Stimulated activated naive CD8-positive, alpha-beta T cell treated with anti-CD3 and anti-CD28 coated beads, Interleukin-15, Interleukin-2, amounts not matched to agents 100 ng/mL and 50 ng/mL, for 24 hours (primary cell): ENCODE measurements at regions not wholly inside any gene's neighbourhood (a gene's known extent, or its start where the extent isn't known, plus 50 kb on each side); places are given as distances from the start of the nearest gene placed in this dataset.

Source experiments
- H3K27ac Mint-ChIP-seq: one replicate; pipeline ENCODE4 v1.8.0; 2021; ENCODE audit warnings: mild to moderate bottlenecking, mixed read lengths
- H3K27me3 Mint-ChIP-seq: one replicate; pipeline ENCODE4 v1.8.0; 2021; ENCODE audit warnings: mixed read lengths
- H3K36me3 Mint-ChIP-seq: one replicate; pipeline ENCODE4 v1.8.0; 2021; ENCODE audit warnings: low read depth, mixed read lengths
- H3K4me1 Mint-ChIP-seq: one replicate; pipeline ENCODE4 v1.8.0; 2021; ENCODE audit warnings: low read depth, mixed read lengths
- H3K4me3 Mint-ChIP-seq: one replicate; pipeline ENCODE4 v1.8.0; 2021; ENCODE audit warnings: mild to moderate bottlenecking, mixed read lengths
- H3K9me3 Mint-ChIP-seq: one replicate; pipeline ENCODE4 v1.8.0; 2021; ENCODE audit warnings: mixed read lengths

GRCh38 chr19:30896554-30896953, 452.7 kb downstream of the TSHZ3 start:
- no peaks in the 10 kb centered on the region for H3K4me1 Mint-ChIP-seq
- no peaks in the 10 kb centered on the region for H3K36me3 Mint-ChIP-seq
- H3K9me3 Mint-ChIP-seq: no peaks in the 10 kb centered on the region
- no peak overlapping the region for H3K4me3 Mint-ChIP-seq
- H3K27ac Mint-ChIP-seq: no peak overlapping the region
- H3K27me3 Mint-ChIP-seq: no peaks in the 10 kb centered on the region

GRCh38 chr19:30895946-30896345, 453.3 kb downstream of the TSHZ3 start:
- H3K27me3 Mint-ChIP-seq: no peaks in the 10 kb centered on the region
- H3K9me3 Mint-ChIP-seq: no peaks in the 10 kb centered on the region
- H3K36me3 Mint-ChIP-seq: no peaks in the 10 kb centered on the region
- no peak overlapping the region for H3K4me3 Mint-ChIP-seq
- H3K27ac Mint-ChIP-seq: no peak overlapping the region
- H3K4me1 Mint-ChIP-seq: no peaks in the 10 kb centered on the region

DNA sequence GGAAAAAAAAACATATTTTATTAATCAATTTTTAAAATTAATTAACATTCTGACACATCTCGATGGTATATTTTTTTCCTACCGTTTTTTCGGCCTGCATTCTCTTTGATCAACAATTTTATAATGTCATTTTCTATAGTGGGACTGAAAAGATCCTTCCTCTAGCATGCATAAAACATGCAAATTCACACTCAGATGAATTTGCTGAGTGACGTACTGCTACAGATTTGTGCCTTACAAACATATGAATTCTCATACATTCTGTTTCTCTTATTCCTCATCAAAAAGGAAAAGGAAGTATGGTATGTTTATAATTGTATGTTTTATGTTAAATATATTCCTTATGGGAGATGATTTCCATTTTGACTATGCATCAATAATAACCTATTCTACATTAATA, 458.2 kb downstream of the TSHZ3 start:
- H3K4me3 Mint-ChIP-seq: no peak overlapping the region
- H3K27ac Mint-ChIP-seq: no peak overlapping the region
- no peaks in the 10 kb centered on the region for H3K9me3 Mint-ChIP-seq
- no peaks in the 10 kb centered on the region for H3K4me1 Mint-ChIP-seq
- no peaks in the 10 kb centered on the region for H3K27me3 Mint-ChIP-seq
- H3K36me3 Mint-ChIP-seq: no peaks in the 10 kb centered on the region

- Mint-ChIP-seq H3K4me3 (no peak overlapping the region), H3K4me1 (no peaks in the 10 kb centered on the region), H3K27ac (no peak overlapping the region)
These were observed 459.2 kb downstream of the TSHZ3 start for GRCh38 chr19:30890033-30890432.

DNA sequence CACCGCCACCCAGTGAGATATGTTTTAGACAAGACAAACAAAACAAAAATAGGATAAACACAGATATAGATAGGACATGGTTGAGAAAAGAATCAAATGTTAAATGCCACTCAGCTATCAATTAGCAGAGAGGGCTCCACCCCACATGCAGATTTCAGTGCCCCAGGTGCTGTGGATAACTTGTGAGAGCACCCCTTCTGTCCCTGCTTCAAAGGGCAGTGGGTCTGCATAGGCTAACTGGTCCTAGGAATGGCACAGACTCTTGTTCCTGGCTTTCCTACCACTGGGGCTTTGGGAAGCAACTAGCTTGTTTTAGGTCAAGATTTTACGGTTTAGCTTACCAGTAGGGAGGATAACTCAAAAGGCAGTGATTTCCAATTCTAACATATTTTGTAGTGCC, 460.3 kb downstream of the TSHZ3 start:
- Mint-ChIP-seq H3K4me3 (no peak overlapping the region), H3K4me1 (no peaks in the 10 kb centered on the region), H3K36me3 (no peaks in the 10 kb centered on the region), H3K9me3 (no peaks in the 10 kb centered on the region), H3K27ac (no peak overlapping the region), H3K27me3 (no peaks in the 10 kb centered on the region)

More at GRCh38 chr19:30890033-30890432, 459.2 kb downstream of the TSHZ3 start:
- H3K9me3 Mint-ChIP-seq: no peaks in the 10 kb centered on the region
- no peaks in the 10 kb centered on the region for H3K27me3 Mint-ChIP-seq
- no peaks in the 10 kb centered on the region for H3K36me3 Mint-ChIP-seq

DNA sequence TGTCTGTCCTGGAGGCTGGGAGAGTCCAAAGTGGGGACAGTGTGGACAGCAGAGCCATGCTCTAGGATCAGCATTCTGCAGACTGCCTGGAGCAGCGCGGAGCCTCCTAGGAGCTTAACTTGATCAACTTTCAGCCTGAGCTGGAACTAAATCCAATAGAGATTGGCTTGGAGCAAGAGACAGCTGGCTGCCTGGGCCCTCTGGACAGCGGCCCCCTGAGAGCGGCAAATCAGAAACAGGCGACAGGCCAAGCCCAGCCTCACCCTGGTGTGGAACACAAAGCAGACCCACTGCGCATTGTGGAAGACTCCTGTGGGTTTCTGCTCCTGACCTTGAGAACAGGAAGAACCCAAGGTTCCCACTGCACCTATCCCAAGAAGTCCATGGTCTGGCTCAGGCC, 462.2 kb downstream of the TSHZ3 start:
- H3K36me3 Mint-ChIP-seq: no peaks in the 10 kb centered on the region
- H3K9me3 Mint-ChIP-seq: no peaks in the 10 kb centered on the region
- H3K4me1 Mint-ChIP-seq: no peaks in the 10 kb centered on the region
- H3K27me3 Mint-ChIP-seq: no peaks in the 10 kb centered on the region
- H3K27ac Mint-ChIP-seq: no peak overlapping the region
- no peak overlapping the region for H3K4me3 Mint-ChIP-seq

GRCh38 chr19:30886222-30886621, 463.0 kb downstream of the TSHZ3 start:
- no peak overlapping the region for H3K4me3 Mint-ChIP-seq

DNA sequence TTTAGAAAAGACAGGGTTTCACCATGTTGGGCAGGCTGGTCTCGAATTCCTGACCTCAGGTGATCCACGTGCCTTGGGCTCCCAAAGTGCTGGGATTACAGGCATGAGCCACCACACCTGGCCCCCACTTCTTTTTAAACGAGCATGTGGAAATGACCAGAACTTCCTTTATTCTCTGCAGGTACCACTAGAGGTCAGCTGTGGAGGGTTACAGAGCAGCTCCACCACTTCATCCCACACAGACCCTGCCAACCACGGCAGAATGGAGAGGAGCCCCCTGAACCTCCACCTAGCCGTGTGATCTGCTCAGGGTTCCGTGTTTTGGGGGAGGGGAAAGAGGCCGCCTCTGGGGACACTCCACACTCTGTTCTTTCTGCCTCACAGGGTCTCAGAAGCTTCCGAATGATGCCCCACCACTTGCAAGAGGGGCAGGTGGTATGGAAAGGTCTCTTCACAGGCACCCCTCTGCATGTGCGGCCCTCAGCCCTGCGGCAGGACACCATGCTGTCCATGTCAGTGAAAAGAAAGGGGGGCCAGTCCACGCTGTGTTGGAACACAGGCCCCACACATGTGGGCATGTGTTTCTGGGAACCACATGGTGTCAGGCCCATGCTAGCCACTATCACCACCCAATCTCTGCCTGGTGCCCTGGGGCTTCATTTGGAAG, 465.0 kb downstream of the TSHZ3 start:
- Mint-ChIP-seq H3K4me1 (no peaks in the 10 kb centered on the region), H3K9me3 (no peaks in the 10 kb centered on the region), H3K36me3 (no peaks in the 10 kb centered on the region), H3K4me3 (no peak overlapping the region), H3K27me3 (no peaks in the 10 kb centered on the region), H3K27ac (no peak overlapping the region)

More at GRCh38 chr19:30886222-30886621, 463.0 kb downstream of the TSHZ3 start:
- Mint-ChIP-seq H3K27me3 (no peaks in the 10 kb centered on the region), H3K4me1 (no peaks in the 10 kb centered on the region), H3K27ac (no peak overlapping the region), H3K36me3 (no peaks in the 10 kb centered on the region), H3K9me3 (no peaks in the 10 kb centered on the region)

DNA sequence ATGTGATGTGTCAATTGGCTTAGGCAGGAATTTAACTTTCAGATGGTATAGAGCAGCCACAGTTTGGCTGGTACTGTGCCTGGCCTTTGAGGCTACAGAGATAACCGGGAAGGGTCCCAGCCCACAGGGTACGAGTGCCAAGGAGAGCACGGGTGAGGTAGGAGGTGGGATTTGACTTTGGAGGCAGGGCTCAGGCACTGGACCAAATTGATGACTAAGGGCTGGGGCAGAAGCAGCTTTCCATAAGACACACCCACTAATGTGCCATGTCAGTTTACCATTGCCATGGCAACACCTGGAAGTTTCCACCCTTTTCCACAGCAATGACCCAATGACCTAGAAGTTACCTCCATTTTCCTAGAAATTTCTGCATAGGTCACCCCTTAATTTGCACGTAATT, 466.2 kb downstream of the TSHZ3 start:
- H3K4me1 Mint-ChIP-seq: no peaks in the 10 kb centered on the region
- H3K36me3 Mint-ChIP-seq: no peaks in the 10 kb centered on the region
- no peaks in the 10 kb centered on the region for H3K27me3 Mint-ChIP-seq
- H3K27ac Mint-ChIP-seq: no peak overlapping the region
- no peak overlapping the region for H3K4me3 Mint-ChIP-seq
- no peaks in the 10 kb centered on the region for H3K9me3 Mint-ChIP-seq

DNA sequence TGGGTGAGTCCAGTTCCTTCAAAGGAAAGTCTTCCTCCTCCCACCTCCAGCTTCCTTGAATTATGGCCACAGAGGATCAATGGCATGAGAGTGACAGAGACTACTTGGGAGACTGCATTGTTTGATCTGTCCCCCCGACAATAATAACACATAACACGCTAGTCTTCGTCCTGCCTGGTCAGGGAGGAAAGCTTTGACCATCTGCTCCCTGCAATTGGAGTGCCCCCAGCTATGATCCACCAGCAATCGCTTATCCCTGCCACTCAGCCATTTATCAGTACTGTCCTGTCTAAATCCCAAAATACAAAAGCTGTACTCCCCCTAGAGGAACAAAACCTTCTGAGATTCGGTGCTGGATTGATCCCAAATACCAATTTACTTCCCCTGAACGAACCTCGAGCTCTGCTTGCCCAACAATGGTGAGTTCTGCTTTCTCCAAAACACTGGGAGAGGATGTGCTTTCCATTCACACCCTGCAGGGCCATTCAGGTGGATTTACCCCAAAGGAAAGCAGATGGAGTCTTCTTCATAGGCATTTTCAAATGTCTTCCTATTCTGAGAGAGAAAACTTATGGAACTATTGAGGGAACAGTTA, 466.7 kb downstream of the TSHZ3 start:
- no peak overlapping the region for H3K4me3 Mint-ChIP-seq
- H3K4me1 Mint-ChIP-seq: no peaks in the 10 kb centered on the region
- H3K9me3 Mint-ChIP-seq: no peaks in the 10 kb centered on the region
- no peaks in the 10 kb centered on the region for H3K36me3 Mint-ChIP-seq
- no peaks in the 10 kb centered on the region for H3K27me3 Mint-ChIP-seq
- no peak overlapping the region for H3K27ac Mint-ChIP-seq

- H3K27ac Mint-ChIP-seq: no peak overlapping the region
- no peaks in the 10 kb centered on the region for H3K36me3 Mint-ChIP-seq
- H3K4me1 Mint-ChIP-seq: no peaks in the 10 kb centered on the region
- no peak overlapping the region for H3K4me3 Mint-ChIP-seq
- no peaks in the 10 kb centered on the region for H3K27me3 Mint-ChIP-seq
- no peaks in the 10 kb centered on the region for H3K9me3 Mint-ChIP-seq
These were observed 467.3 kb downstream of the TSHZ3 start for GRCh38 chr19:30881930-30882329.

GRCh38 chr19:30881281-30881680, 468.0 kb downstream of the TSHZ3 start:
- Mint-ChIP-seq H3K27me3 (peaks cover 3% of the 10 kb centered on the region), H3K9me3 (no peaks in the 10 kb centered on the region), H3K4me3 (no peak overlapping the region), H3K4me1 (no peaks in the 10 kb centered on the region), H3K36me3 (no peaks in the 10 kb centered on the region), H3K27ac (no peak overlapping the region)

DNA sequence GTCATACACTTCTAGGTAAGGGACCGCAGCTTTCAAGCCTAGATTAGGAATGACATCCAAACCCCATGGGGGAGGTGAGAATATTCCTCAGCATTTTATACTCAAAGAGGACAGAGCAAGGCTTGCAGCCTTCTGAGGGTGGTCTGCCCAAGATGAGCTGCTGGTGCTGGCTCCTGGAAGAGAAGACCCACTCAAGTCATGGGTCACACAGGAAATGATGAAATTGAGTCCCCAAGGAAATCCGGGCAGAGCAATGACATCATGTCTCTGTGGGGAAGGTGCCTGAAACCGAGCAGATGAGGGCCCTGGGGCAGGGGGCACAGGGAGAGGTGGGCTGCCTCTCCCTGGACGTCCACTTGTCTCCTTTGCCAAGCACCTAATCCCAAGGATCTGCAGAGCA, 468.7 kb downstream of the TSHZ3 start:
- Mint-ChIP-seq H3K27me3 (peaks cover 4% of the 10 kb centered on the region), H3K36me3 (no peaks in the 10 kb centered on the region), H3K9me3 (no peaks in the 10 kb centered on the region), H3K4me3 (no peak overlapping the region), H3K27ac (no peak overlapping the region), H3K4me1 (no peaks in the 10 kb centered on the region)

DNA sequence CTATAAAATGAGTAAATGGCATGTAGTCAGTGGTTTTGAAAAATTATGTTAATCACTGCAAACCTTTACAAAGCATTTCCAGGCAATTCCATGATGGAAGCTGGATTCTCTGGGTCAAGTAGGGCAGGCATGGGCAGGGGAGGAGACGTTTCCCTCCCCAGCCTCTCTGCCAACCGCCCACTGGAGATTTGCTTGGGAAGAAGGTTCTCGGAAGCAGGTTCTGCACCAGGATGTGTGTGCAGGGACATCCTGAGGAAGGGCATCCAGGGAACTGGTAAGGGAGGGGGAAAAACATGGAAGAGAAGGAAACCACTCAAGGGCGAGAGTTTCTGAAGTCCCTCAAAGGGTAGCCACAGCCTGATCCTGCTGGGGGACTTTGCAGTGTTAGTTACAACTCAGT, 469.1 kb downstream of the TSHZ3 start:
- Mint-ChIP-seq H3K36me3 (no peaks in the 10 kb centered on the region), H3K9me3 (no peaks in the 10 kb centered on the region), H3K4me3 (no peak overlapping the region), H3K27ac (no peak overlapping the region), H3K27me3 (peaks cover 4% of the 10 kb centered on the region), H3K4me1 (no peaks in the 10 kb centered on the region)

DNA sequence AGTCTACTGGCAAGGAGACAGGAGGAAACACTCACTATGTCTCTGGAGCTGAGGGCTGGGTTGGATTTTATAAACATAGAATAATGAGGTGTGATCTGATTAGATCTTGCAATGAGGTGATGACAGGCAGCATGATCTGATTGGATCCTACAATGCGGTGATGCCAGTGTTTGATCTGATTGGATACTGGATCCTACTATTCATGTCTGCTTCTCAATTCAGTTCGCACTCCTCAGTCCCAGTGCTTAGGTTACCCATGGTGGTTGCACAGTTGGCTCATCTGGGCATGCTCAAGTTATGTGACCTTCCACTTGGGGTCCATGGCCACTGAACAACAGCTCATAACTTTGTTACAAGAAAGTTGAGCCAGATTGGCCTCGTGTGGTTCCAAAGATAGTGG, 469.5 kb downstream of the TSHZ3 start:
- Mint-ChIP-seq H3K36me3 (no peaks in the 10 kb centered on the region), H3K27me3 (peaks cover 4% of the 10 kb centered on the region), H3K4me3 (no peak overlapping the region), H3K9me3 (no peaks in the 10 kb centered on the region), H3K27ac (no peak overlapping the region), H3K4me1 (no peaks in the 10 kb centered on the region)

DNA sequence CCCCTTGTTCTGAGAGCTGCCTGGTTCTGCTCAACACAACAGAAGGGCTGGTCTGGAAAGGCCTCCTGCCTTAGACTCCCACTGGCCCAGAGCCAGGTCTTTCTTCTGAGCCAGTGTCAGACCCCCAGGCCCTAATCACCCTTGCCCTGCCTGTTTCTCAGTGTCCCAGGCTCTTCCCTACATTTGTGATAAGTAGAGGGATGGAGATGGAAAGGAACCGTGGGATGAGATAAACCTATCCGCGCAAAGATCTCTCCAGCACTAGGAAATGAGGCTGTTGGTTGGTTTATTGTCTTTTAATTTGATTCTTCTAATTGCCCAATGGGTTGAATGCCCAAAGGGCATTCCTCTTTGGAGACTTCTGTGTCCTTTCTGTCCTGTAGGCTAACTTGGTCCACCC, 470.0 kb downstream of the TSHZ3 start:
- Mint-ChIP-seq H3K4me1 (no peaks in the 10 kb centered on the region), H3K4me3 (no peak overlapping the region), H3K9me3 (no peaks in the 10 kb centered on the region), H3K36me3 (no peaks in the 10 kb centered on the region), H3K27ac (no peak overlapping the region), H3K27me3 (peaks cover 4% of the 10 kb centered on the region)
